ENCODE measurements at regions not wholly inside any gene's neighbourhood (a gene's known extent, or its start where the extent isn't known, plus 50 kb on each side); places are given as distances from the start of the nearest gene placed in this dataset.

- Histone ChIP-seq H3K4me2 (ENCODE audit: low read length) (no peak overlapping the region), H4K20me1 (ENCODE audit: insufficient read depth) (no peaks in the 10 kb centered on the region), H3K36me3 (ENCODE audit: control insufficient read depth in 1 of 2, insufficient read depth in 2 of 2, low read length in 2 of 2) (no peaks in the 10 kb centered on the region), H3K9ac (ENCODE audit: low read length) (no peak overlapping the region), H3K27me3 (ENCODE audit: insufficient read depth, low read length) (no peaks in the 10 kb centered on the region), H3K9me3 (ENCODE audit: control insufficient read depth in 1 of 2, insufficient read depth in 1 of 2, low read depth in 1 of 2, low read length in 2 of 2) (no peaks in the 10 kb centered on the region), H3K4me1 (ENCODE audit: control insufficient read depth in 1 of 2, insufficient read depth in 2 of 2, low read length in 2 of 2) (peaks cover 10 to 17% of the 10 kb centered on the region in 2 experiments), H3K27ac (ENCODE audit: low read depth, low read length) (no peak overlapping the region), H2AFZ (ENCODE audit: low read depth, low read length, poor library complexity, severe bottlenecking) (no peak overlapping the region), H3K4me3 (replicated peaks in 1 of 2; ENCODE audit: low read depth in 1 of 2, low read length in 2 of 2) (no peak overlapping the region), H3K9me2 (ENCODE audit: insufficient read depth) (no peaks in the 10 kb centered on the region), H3K79me2 (ENCODE audit: insufficient read depth, low read length) (no peaks in the 10 kb centered on the region)
- ATAC-seq (no peak), DNase-seq (ENCODE audit: low read depth, low spot score) (no peak)
- intact Hi-C loops (cut with micrococcal nuclease) = no loop called here
- POLR2A ChIA-PET = interaction anchor here (0.7 kb wide), 1 partner anchor 303 kb away, joined by 3 read pairs; no protein-coding TSS in a partner anchor
- TF ChIP-seq YY1 (IDR thresholded peaks at IDR 0.05; ENCODE audit: extremely low read depth, insufficient replicate concordance, low read depth, low read length) = no peak
- no peak for TF ChIP-seq POLR2AphosphoS5 (IDR thresholded peaks at IDR 0.05; ENCODE audit: low read depth, low read length)
- no peak for TF ChIP-seq EZH2 (IDR thresholded peaks at IDR 0.05)
- TF ChIP-seq POLR2A (IDR thresholded peaks at IDR 0.05; ENCODE audit: borderline replicate concordance, extremely low read depth, insufficient read depth, insufficient read length) = no peak
- TF ChIP-seq REST (IDR thresholded peaks at IDR 0.05; ENCODE audit: low read depth) = no peak
- no peak for TF ChIP-seq SP1 (IDR thresholded peaks at IDR 0.05; ENCODE audit: low read depth)
- TF ChIP-seq ZBTB33 (IDR thresholded peaks at IDR 0.05; ENCODE audit: extremely low read depth, insufficient replicate concordance, low read length) = no peak
- CTCF ChIA-PET = no interaction called here
- no TSS peak for BruUV-seq (replicated peaks)
- RAD21 ChIA-PET (ENCODE audit: low non-redundant PET in 1 of 2, low total read pairs in 2 of 2, uncharacterized antibody in 2 of 2, unreplicated experiment in 2 of 2) = no interaction called here
Observed at GRCh38 chr14:51546099-51546498, 105.6 kb upstream of the FRMD6 start.
